Daoy (cell line): ENCODE measurements at regions not wholly inside any gene's neighbourhood (a gene's known extent, or its start where the extent isn't known, plus 50 kb on each side); places are given as distances from the start of the nearest gene placed in this dataset.

Experiments used
- DNase-seq: peaks from one replicate; pipeline ENCODE4 v3.0.0-alpha.2; 2015; ENCODE audit warnings: low read depth

- DNase-seq = no peak
Observed at GRCh38 chr7:95668504-95669018, 72.2 kb upstream of the PDK4 start.

- no peak for DNase-seq
Observed at GRCh38 chr7:95662987-95663386, 66.7 kb upstream of the PDK4 start.

GRCh38 chr7:95660023-95660434 is 63.7 kb upstream of the PDK4 start:
- no peak for DNase-seq

GRCh38 chr7:95658676-95659075 is 62.4 kb upstream of the PDK4 start:
- DNase-seq = no peak

GRCh38 chr7:95649546-95649945 is 53.2 kb upstream of the PDK4 start:
- no peak for DNase-seq

- DNase-seq = no peak
Observed at GRCh38 chr7:95646350-95646749, 50.0 kb upstream of the PDK4 start.
